ENCODE measurements at regions not wholly inside any gene's neighbourhood (a gene's known extent, or its start where the extent isn't known, plus 50 kb on each side); places are given as distances from the start of the nearest gene placed in this dataset.

DNA sequence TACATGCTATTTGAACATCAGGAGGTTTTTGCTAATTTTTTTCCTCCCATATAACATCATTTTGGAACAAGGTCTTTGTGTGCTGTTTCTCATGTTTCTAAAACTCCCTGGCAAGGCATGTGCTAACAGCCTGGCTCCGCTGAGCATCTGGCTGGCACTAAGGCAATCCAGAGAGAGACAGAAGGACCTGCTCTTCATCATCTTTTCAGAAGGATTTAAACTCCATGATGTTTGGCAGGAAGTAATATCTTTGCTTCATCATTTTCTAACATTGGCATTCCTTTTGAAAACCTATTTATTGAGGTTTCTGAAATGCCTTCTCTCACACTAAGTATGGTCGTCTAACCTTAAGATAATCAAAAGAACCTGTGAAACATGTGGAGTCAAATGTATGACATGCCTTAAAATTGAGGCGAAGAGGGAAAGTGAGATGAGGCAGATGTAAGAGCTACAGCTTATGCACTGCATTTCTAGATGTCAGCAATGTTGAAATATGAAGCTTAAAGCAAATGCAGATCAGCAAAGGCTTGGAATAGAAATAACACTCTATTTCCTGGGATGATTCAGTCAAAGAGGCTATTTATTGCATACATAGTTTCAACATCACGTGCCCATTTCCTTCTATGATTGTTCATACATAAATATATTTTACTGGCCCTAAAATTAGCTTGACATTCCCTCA lies 592.0 kb downstream of the ZNF385D start:
- H3K27ac ChIP-seq = no peak overlapping the region

DNA sequence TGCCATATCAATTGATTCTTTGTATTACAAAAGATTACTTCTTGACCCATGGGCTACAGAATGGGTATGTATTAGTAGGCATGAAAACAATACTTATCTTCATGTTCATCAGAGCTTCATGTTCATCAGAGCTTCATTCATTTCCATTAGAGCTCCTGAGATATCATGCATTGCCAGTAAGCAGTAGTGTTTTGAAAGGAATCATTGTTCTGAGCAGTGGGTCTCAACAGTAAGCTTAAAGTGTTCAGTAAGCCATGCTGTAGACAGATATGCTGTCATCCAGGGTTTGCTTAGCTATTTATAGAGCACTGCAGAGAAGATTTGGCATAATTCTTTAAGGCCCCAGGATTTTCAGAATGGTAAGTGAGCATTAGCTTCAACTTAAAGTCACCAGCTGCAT lies 596.1 kb downstream of the ZNF385D start:
- no peak overlapping the region for H3K4me3 ChIP-seq
- no peak overlapping the region for H3K27ac ChIP-seq

More for the DNA sequence above, 592.0 kb downstream of the ZNF385D start:
- no peak overlapping the region for H3K4me3 ChIP-seq

DNA sequence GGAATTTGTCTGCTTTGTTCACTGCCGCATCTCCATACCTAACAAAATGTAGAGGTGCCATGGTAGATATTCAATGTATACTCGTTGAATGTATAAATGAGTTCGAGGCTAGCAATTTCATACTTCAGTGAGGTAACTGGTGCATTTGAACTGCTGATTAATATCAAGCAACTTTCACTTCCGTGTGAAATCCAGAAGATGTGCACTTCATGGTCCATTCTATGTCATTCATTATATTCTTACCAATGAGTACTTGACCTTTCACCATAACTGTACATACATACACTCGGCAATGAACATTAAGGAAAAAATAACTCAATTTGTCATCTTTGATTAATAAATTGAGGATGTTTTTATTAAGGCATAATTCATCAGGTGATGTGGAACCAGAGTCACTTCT lies 598.5 kb downstream of the ZNF385D start:
- Histone ChIP-seq H3K27ac (no peak overlapping the region), H3K4me3 (no peak overlapping the region)

DNA sequence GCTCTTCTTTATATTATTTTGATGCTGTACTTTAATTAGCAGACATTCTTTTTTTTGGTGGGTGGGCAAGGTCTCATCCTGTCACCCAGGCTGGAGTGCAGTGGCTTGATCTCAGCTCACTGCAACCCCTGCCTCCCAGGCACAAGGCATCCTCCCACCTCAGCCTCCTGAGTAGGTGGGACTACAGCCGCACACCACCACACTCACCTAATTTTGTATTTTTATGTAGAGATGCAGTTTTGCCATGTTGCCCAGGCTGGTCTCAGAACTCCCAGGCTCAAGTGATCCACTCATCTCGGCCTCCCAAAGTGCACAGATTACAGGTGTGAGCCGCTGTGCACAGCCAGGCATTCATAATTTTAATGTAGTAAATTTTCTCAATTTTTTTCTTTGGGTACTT lies 608.1 kb downstream of the ZNF385D start:
- Histone ChIP-seq H3K4me3 (no peak overlapping the region), H3K27ac (no peak overlapping the region)

DNA sequence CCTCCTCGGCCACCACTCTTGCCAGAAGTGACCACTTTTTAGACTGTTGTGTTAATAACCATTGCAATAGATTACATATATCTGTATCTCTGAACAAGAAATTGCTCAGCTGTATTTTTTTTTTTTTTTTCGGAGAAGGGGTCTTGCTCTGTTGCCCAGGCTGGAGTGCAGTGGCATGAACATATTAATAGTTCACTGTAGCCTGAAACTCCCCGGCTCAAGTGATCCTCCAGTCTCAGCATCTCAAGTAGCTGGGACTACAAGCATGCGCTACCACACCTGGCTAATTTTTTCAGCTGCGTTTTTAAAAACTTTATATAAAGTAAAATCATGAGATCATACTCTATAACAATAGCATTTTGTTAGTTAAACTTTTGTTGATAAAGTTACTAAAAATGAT lies 609.0 kb downstream of the ZNF385D start:
- Histone ChIP-seq H3K4me3 (no peak overlapping the region), H3K27ac (no peak overlapping the region)

DNA sequence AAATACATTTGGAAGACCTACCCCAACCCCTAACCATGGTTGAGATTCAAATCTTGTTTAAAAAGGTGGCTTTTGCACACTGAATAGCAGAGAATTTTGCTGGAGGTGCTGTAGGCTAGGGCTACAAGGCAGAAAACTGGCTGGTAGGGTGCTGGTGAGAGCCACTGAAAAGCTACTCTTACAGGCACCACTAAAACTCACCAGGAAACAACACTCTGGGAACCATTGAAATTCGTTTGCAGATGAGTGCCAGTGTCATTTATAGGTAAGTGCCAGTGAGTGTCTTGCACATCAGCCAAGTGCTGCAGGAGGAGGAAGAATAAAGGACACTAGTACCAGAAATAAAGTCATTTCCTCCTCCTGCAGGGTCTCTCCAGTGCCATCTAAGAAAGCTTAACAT lies 610.2 kb downstream of the ZNF385D start:
- Histone ChIP-seq H3K27ac (no peak overlapping the region), H3K4me3 (no peak overlapping the region)

DNA sequence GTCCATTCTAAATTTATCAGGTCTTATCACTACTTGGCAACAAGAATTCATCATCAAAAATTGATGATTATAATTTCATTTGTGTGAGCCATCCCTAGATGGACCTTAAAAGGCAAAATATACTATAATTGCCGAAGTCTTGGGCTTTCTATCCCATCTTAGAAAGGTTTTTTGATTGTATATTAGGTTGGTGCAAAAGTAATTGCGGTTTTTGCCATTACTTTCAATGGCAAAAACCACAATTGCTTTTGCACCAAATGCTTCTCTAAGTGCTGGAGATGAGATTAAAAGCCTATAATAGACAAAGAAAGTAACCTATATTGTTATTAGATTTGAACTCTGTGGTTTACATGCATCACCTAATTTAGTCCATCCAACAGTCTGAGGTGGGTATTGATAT lies 612.9 kb downstream of the ZNF385D start:
- H3K4me3 ChIP-seq = no peak overlapping the region
- no peak overlapping the region for H3K27ac ChIP-seq

DNA sequence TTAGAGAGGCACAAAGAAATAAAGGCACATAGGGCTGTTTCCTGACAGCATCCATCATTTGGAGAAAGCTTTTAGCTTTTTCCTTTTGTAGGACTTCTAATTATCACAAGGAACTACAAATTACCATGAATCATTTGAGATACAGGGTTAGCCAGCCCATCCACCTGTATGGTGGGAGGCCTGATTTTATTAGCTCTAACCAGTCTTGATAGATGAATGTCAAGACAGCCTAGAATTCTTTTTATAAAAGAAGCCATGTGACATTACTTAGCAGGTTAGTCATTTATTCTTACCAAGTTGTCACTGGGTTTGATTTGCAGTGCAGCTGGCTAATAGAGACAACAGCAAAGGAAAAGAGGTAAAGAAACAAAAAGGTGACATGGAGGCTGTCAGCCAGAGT lies 618.1 kb downstream of the ZNF385D start:
- no peak overlapping the region for H3K27ac ChIP-seq
- H3K4me3 ChIP-seq = no peak overlapping the region

DNA sequence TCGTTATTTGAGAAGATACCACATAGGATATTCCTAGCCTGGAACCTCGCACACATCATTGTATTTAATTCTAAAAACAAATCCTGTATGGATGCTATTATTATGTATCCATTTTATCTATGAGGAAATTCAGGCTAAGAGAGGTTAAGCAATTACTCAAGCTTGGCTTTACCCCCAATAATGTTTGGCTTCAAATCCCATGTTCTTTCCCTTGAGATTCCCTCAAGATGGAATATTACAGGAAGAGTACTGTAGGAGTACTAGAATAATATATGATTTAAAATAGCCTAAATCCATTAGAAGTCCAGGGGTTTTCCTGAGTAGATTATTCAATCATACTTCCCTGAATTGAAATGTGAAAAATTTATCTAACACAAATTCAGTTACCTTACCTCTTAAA lies 630.2 kb downstream of the ZNF385D start:
- H3K4me3 ChIP-seq = no peak overlapping the region

DNA sequence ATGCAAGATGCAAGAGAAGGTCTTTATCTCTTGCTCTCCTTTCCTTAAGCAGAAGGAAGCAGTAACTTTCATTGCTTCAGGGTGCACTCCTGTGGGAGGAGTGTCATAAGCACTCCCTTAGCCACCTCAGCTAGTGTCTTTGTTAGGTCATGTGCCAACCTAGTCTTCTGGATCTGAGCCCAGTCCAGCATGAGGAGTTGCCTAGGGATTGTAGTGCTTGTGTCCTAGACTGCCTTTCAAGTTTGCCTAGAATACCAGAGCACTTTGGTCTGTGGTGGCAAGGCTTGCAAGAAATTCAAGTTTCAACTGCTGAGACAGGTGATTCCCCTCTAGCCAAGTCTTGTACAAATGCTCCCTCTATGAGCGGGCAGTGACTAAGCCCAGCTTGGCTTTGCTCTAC lies 633.6 kb downstream of the ZNF385D start:
- no peak overlapping the region for H3K27ac ChIP-seq
- no peak overlapping the region for H3K4me3 ChIP-seq

More for the DNA sequence above, 630.2 kb downstream of the ZNF385D start:
- H3K27ac ChIP-seq = no peak overlapping the region

DNA sequence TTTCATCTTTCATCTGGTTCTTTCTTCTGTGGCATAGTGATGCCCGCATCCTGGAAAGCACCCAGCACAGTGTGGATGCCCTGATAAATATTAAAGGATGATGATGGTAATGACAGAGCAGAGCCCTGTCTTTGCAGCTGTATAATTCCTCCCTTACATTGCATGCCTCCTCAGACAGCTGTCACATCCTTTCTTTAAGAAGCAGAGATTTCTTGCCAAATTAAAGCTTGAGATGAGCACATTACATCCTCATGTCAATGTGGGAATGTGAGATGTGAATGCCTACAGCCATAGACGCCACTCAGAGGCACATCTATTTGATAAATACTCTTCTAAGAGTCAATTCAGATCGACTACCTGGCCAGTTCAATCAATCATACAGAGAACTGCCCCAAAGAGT lies 642.0 kb downstream of the ZNF385D start:
- no peak overlapping the region for H3K27ac ChIP-seq
- no peak overlapping the region for H3K4me3 ChIP-seq

DNA sequence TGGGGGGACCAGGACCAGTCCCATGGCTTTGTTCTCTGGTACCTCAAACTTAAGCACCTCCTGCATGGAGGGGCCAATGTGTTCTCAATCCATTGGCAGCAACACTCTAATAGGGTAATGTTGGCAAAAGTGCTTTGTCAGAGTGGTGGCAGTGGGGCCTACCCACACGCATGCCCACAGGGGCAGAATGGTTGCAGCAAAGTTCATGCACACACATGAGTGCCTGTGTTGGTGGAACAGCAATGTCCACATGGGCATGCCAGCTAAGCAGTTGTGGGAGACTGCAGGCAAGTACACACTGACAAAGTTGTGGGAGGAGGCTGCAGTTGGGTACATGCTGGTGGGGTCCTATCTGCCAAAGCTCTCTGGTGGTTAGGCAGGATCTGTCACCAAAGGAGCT lies 645.2 kb downstream of the ZNF385D start:
- H3K4me3 ChIP-seq = no peak overlapping the region
- H3K27ac ChIP-seq = no peak overlapping the region

DNA sequence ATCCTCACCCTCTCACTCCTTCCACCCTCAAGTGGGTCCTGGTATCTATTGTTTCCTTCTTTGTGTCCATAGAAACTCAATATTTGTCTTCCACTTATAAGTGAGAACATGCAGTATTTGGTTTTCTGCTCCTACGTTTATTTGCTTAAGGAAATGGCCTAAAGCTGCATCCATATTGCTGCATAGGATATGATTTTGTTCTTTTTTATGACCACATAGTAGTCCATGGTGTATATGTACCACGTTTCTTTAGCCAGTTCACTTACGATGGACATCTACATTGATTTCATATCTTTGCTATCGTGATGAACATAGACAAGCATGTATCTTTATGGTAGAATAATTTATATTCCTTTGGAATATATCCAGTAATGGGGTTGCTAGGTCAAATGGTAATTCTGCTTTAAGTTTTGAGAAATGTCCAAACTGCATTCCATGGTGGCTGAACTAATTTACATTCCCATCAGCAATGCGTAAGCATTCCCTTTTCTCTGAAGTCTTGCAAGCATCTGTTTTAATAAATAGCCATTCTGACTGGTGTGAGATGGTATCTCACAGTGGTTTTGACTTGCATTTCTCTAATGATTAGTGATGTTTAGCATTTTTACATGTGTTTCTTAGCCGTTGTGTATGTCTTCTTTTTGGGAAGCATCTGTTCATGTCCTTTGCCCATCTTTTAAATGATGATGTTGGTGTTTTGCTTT lies 650.2 kb downstream of the ZNF385D start:
- Histone ChIP-seq H3K4me3 (no peak overlapping the region), H3K27ac (no peak overlapping the region)

DNA sequence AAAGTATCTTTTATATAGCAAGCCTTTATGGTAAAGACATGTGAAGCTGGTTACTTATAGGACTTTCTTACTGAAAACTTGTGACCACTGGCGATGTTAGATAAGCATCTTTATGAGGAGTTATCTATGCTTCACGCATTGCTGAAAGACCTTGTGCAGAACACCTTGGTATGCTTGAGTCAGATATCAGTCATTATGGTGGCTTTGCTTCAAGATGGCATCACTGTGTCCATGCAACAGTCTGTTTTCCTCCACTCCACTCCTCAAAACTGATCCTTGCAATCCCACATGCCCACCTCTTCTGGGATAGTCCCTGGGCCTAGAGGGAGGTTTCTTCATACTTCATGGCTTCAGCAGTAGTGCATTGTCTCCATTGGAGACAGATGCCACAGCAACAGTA lies 656.3 kb downstream of the ZNF385D start:
- no peak overlapping the region for H3K27ac ChIP-seq
- no peak overlapping the region for H3K4me3 ChIP-seq

DNA sequence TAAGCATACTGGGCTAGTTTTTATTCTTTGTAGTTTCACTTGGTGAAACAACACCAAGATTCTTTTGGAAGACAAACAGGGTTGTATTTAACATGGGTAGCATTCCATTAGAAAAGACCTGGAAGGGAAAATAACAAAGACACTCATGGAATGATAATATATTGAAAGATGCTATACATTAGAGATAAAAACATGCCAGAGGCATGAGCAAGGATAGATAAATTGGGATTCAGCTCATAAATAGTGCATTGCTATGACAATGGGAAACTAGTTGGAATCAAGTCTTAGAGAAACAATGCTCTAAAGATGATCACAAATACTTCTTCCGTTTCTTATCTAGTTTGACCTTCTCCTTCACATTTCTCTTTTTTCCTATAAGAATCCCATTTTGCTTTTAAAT lies 677.4 kb downstream of the ZNF385D start:
- H3K4me3 ChIP-seq = no peak overlapping the region
- H3K27ac ChIP-seq = no peak overlapping the region

DNA sequence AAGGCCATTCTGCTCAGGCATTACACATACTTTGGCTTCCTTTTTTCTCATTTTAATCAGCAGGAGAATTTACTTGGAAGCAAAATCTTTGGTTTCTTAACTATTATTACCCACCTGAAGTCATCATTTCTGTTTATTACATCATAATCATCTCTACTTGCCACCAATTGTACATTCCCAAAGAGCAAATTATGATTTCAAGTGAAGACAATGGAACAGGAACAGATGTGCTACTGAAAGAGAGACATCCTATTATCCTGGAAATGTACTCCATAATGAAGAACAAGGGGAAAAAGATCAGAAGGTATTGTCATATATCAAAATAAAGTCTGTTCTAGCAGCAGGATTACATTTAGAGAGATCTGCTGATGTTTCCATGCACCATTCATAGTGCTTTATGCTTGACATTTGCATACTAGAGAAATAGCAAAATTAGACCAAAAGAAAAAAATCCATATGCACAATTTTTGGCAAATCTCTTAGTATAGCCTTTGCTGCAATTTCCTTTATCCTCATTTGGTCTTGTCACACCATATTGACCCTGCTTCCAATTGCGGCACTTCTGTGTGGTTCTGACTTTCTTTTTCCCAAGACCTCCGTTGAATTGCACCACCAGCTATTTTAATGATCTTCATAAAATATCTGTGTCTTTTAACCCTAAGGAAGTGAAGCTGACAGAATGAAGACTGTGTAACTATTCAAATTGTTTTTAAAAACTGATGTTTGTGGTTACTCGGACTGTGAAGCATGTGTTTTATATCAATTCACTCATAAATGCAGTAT lies 683.8 kb downstream of the ZNF385D start:
- Histone ChIP-seq H3K27ac (no peak overlapping the region), H3K4me3 (no peak overlapping the region)

DNA sequence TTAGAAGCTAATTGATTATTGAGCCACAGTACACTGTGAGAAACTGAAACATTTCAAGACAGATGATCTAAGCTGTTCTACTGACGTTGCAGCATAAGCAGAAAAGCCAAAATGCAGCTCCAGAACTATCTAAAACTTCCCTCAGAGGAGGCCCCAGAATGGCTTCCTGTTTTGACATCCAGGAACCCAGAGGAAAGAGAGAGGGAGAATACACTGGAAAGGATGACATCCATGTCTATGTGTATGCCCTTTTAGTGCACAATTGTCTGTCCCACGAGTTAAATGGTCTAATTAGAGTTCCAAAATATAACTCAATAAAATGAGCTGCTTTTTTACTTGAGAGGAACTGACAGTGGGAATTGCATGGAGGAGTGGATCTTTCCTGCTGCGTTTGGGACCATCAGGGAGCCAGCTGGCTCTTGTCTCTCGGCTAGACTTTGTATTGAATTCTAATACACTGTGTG lies 688.1 kb downstream of the ZNF385D start:
- Histone ChIP-seq H3K27ac (peak overlapping the region in 2 of 21 experiments; percentile 17 to 32), H3K4me3 (no peak overlapping the region)

DNA sequence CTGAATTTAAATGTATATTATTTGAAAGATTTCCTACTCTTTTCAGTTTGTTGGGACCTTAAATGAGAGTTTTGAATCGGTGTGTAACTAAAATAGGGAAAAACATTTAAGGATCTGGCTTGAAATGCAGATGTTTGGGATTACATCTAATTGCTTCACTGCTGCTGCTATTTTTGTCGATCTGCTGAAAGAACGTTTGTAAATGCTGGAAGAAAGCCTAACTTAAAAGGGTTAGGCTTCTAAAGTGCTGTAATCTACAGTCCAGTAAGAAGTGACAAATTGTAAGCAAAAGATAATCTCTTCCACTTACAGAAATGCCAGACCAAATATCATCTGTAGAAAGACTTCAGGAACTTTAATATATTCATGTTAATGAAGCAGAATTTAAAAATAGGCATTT lies 691.6 kb downstream of the ZNF385D start:
- Histone ChIP-seq H3K4me3 (no peak overlapping the region), H3K27ac (peak overlapping the region in 1 of 21 experiments; percentile 29)

DNA sequence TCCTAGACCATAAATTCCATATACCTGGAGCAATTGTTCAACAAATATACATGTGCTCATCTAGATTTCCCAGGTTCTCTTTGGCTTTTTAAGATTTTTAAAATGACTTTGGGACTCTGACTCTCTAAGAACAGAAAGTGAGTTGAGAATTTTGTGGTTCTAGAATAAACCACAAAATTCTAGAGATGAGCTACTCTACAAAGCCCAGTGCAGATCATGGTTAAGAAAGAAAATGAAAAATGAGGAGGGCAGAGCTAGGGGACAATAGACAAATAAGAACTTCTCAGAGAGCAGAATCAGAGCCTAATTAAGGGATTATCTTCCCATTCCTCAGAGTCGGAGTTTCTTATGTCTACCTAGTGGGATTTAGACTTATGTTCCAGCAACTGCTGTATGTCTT lies 694.7 kb downstream of the ZNF385D start:
- H3K4me3 ChIP-seq = no peak overlapping the region
- H3K27ac ChIP-seq = no peak overlapping the region

DNA sequence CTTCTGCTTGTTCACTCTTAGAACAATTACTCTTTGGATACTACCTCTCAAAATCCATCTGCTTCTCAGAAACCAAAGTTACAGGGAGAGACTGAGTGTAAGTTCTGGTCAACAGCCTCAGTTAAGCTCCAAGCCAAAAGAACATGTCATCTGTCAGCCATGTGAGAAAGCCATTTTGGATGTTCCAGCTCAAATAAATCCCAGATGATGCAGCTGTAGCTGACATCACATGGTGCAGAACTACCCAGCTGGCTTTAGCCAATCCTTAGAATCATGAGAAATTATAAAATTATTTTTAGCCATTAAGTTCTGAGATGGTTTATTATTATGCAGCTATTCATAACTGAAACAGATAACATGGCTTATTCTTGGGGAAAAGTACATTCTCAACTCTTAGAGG lies 696.0 kb downstream of the ZNF385D start:
- Histone ChIP-seq H3K27ac (no peak overlapping the region), H3K4me3 (no peak overlapping the region)

DNA sequence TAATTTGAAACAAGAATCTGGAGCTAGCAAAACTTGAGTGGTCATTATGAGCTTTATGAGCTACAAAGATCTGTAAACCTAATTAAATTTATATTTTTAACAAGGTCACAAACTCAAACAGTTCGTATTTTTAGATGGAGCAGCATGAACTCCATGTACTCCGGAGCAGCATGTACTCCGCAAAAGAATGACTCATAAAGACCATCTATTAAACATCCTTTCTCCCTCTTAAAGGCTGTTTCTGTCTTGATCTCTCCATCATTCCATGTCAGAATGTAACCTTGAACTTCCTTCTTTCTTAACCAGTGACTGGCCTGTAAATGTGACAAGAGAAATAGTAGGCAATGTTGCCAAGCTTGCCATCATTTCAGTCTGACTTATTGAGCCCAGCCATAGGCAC lies 696.9 kb downstream of the ZNF385D start:
- Histone ChIP-seq H3K27ac (no peak overlapping the region), H3K4me3 (no peak overlapping the region)

Measured in skin epidermis (tissue), 12 donors.